A673 (cell line): ENCODE measurements at regions not wholly inside any gene's neighbourhood (a gene's known extent, or its start where the extent isn't known, plus 50 kb on each side); places are given as distances from the start of the nearest gene placed in this dataset.

Source experiments
- BruUV-seq: library from RNA; stranded (reverse); fragments of 400-500 nt; replicated peaks from 2 replicates; lab custom pipeline; 2021; lab: Mats Ljungman, UMichigan
- CTCF ChIA-PET: fragments of 300-600 bp; sonication (Branson Sonifier 250); formaldehyde crosslinking; loops from one replicate; lab custom pipeline; 2022; ENCODE audit warnings: antibody characterized with exemption; lab: Charles Lee
- POLR2A ChIA-PET: fragments of 300-600 bp; sonication (Branson Sonifier 250); formaldehyde crosslinking; loops from one replicate; lab custom pipeline; 2022; ENCODE audit warnings: antibody characterized with exemption; ENCODE audit not compliant: low non-redundant PET; lab: Charles Lee
- DNase-seq: peaks from one replicate; pipeline ENCODE4 v3.0.0-alpha.2; 2015; ENCODE audit warnings: low spot score
- H3K27ac ChIP-seq: fragments of 200-600 bp; sonication (generic); 2 replicates; pipeline ENCODE4 v1.5.1; 2016; ENCODE audit warnings: mixed run types, low read depth, mild to moderate bottlenecking, mixed read lengths, antibody characterized with exemption, low read length; ENCODE audit not compliant: poor library complexity, severe bottlenecking
- H3K27me3 ChIP-seq: fragments of 200-600 bp; sonication (generic); replicated peaks from 2 replicates; pipeline ENCODE4 v1.6.1; 2017; ENCODE audit warnings: mixed run types, low read depth, mild to moderate bottlenecking, mixed read lengths, antibody characterized with exemption, low read length; ENCODE audit not compliant: insufficient read depth, poor library complexity
- H3K36me3 ChIP-seq: fragments of 200-600 bp; sonication (generic); 2 replicates; pipeline ENCODE4 v1.6.1; 2016; ENCODE audit warnings: mixed run types, mild to moderate bottlenecking, mixed read lengths, antibody characterized with exemption, low read length; ENCODE audit not compliant: insufficient read depth, poor library complexity, severe bottlenecking
- H3K4me1 ChIP-seq: fragments of 200-600 bp; sonication (generic); 2 replicates; pipeline ENCODE4 v1.6.1; 2017; ENCODE audit warnings: mixed run types, mild to moderate bottlenecking, mixed read lengths, antibody characterized with exemption, low read length; ENCODE audit not compliant: insufficient read depth, poor library complexity, severe bottlenecking
- H3K4me3 ChIP-seq: fragments of 200-600 bp; sonication (generic); 2 replicates; pipeline ENCODE4 v1.5.1; 2016; ENCODE audit warnings: low read depth, mixed run types, mild to moderate bottlenecking, mixed read lengths, low read length; ENCODE audit not compliant: poor library complexity, severe bottlenecking
- H3K9me3 ChIP-seq: fragments of 200-600 bp; sonication (generic); 2 replicates; pipeline ENCODE4 v1.6.1; 2016; ENCODE audit warnings: mixed run types, low read depth, mild to moderate bottlenecking, mixed read lengths, antibody characterized with exemption, low read length; ENCODE audit not compliant: poor library complexity, severe bottlenecking
- CTCF ChIP-seq: fragments of 300-800, 200-600 bp; sonication (generic); conservative IDR thresholded peaks from 2 replicates; pipeline ENCODE4 v1.5.1; 2017; ENCODE audit warnings: low read depth, mild to moderate bottlenecking, antibody characterized with exemption, low read length, moderate library complexity, mixed read lengths
- EZH2 ChIP-seq: fragments of 200-600 bp; sonication (generic); IDR thresholded peaks from 2 replicates; pipeline ENCODE4 v1.6.1; 2017; ENCODE audit warnings: borderline replicate concordance, low read depth, mild to moderate bottlenecking, mixed read lengths, antibody characterized with exemption, low read length; ENCODE audit not compliant: poor library complexity, severe bottlenecking
- intact Hi-C: fragments of 100-400 bp; cut with micrococcal nuclease; formaldehyde crosslinking; loops from one replicate; pipeline ENCODE4 v1.10.0; 2022; ENCODE audit not compliant: unreplicated experiment

DNA sequence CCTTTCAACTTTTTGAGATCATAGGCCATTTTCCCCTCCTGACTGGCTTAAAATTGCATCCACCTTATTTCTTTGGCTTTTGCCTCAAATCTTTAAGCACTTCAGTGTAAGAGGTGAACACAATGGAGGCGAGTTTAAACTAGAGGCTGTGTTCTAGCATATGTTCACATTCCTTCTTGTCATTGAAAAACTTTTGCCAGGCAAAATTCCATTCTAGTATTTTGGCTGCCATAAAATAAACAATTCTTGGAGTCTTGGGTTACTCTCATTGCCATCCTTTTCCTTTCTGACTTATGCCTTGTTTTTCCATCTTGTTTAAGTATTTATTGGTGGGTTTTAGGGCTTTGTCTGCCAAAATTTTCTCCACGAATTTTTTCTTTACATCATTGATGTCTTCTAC, 137.3 kb upstream of the ANXA10 start:
- Histone ChIP-seq H3K27ac (no peak overlapping the region), H3K9me3 (no peaks in the 10 kb centered on the region), H3K4me3 (no peak overlapping the region), H3K4me1 (no peaks in the 10 kb centered on the region), H3K27me3 (no peaks in the 10 kb centered on the region), H3K36me3 (no peaks in the 10 kb centered on the region)
- no TSS peak for BruUV-seq
- no peak for DNase-seq
- POLR2A ChIA-PET: no interaction called here
- TF ChIP-seq EZH2 (no peak), CTCF (no peak)
- CTCF ChIA-PET: no interaction called here
- intact Hi-C loops: no loop called here

- TF ChIP-seq CTCF (no peak), EZH2 (no peak)
- ChIA-PET CTCF (no interaction called here), POLR2A (no interaction called here)
- no TSS peak for BruUV-seq
- no peaks in the 10 kb centered on the region for H3K36me3 ChIP-seq
- no peaks in the 10 kb centered on the region for H3K9me3 ChIP-seq
- DNase-seq: no peak
- H3K27ac ChIP-seq: no peak overlapping the region
- H3K27me3 ChIP-seq: no peaks in the 10 kb centered on the region
- intact Hi-C loops: no loop called here
- no peaks in the 10 kb centered on the region for H3K4me1 ChIP-seq
- H3K4me3 ChIP-seq: no peak overlapping the region
Observed at GRCh38 chr4:167956676-167957075, 135.7 kb upstream of the ANXA10 start.

DNA sequence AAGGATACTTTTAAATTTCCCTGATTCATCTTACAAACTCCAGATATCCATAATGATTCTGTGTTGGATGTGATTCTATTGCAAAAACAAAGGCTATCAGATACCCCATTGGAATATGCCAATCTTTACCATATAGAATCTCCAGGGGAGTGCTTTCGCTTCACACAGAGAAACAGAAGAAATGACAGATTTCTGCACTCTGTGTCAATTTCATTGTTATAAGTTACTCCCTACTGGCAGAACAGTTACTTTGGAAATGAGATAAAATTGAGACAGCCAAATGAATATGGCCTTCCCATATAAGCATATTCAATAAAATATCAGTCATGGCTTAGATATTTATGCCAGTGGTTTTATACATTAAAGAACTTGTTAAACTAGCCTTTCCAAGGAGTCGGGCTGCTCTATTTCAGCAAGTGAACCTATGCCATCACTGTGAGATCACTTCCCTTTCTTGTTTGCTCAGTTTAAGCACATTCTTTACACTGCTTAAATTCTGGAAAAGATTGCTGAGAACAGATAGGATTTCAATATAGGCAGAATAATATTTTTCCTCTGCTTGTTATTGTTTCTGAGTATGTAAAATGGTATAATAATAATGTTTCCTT, 127.5 kb upstream of the ANXA10 start:
- CTCF ChIA-PET: no interaction called here
- no peak for DNase-seq
- no peaks in the 10 kb centered on the region for H3K27me3 ChIP-seq
- no peaks in the 10 kb centered on the region for H3K4me1 ChIP-seq
- BruUV-seq: no TSS peak
- no peak overlapping the region for H3K27ac ChIP-seq
- TF ChIP-seq EZH2: no peak
- TF ChIP-seq CTCF: no peak
- H3K9me3 ChIP-seq: no peaks in the 10 kb centered on the region
- POLR2A ChIA-PET: no interaction called here
- no peaks in the 10 kb centered on the region for H3K36me3 ChIP-seq
- H3K4me3 ChIP-seq: no peak overlapping the region
- intact Hi-C loops: no loop called here
